SK-N-SH treated with all-trans-retinoic acid at 6 μM for 48 hours (cell line): ENCODE measurements at regions not wholly inside any gene's neighbourhood (a gene's known extent, or its start where the extent isn't known, plus 50 kb on each side); places are given as distances from the start of the nearest gene placed in this dataset.

Experiments used
- ATAC-seq: fragments of 200-7000 bp; cut with Tn5 transposase; 3 replicates; pipeline ENCODE4 v1.9.1; 2020; ENCODE audit warnings: mild to moderate bottlenecking, moderate library complexity
- ARNTL ChIP-seq: fragments of 450-650 bp; formaldehyde crosslinking; IDR thresholded peaks from 2 replicates; pipeline ENCODE4 v1.5.0; 2020; ENCODE audit warnings: low read depth, mild to moderate bottlenecking, moderate library complexity, borderline replicate concordance
- BACH2 ChIP-seq: fragments of 250-450 bp; sonication (Bioruptor Pico); IDR thresholded peaks from 2 replicates; pipeline ENCODE4 v1.9.0; 2021; ENCODE audit warnings: mild to moderate bottlenecking, borderline replicate concordance
- CSDC2 ChIP-seq: fragments of 250-450 bp; sonication (Bioruptor Pico); IDR thresholded peaks from 2 replicates; pipeline ENCODE4 v1.5.0; 2020; ENCODE audit warnings: mild to moderate bottlenecking, moderate library complexity
- CSRNP3 ChIP-seq: fragments of 250-450 bp; sonication (Bioruptor Pico); IDR thresholded peaks from 2 replicates; pipeline ENCODE4 v1.5.1; 2021; ENCODE audit warnings: mild to moderate bottlenecking, moderate library complexity
- ESRRG ChIP-seq: fragments of 250-450 bp; sonication (Bioruptor Pico); IDR thresholded peaks from 2 replicates; pipeline ENCODE4 v1.6.1; 2021; ENCODE audit warnings: mild to moderate bottlenecking
- GLIS3 ChIP-seq: fragments of 250-450 bp; sonication (Bioruptor Pico); IDR thresholded peaks from 2 replicates; pipeline ENCODE4 v1.5.0; 2020; ENCODE audit warnings: mild to moderate bottlenecking, moderate library complexity
- ISL1 ChIP-seq: fragments of 250-450 bp; sonication (Bioruptor Pico); IDR thresholded peaks from 2 replicates; pipeline ENCODE4 v2.1.2; 2022; ENCODE audit warnings: mild to moderate bottlenecking, moderate library complexity
- OSR1 ChIP-seq: fragments of 250-450 bp; sonication (Bioruptor Pico); IDR thresholded peaks from 2 replicates; pipeline ENCODE4 v1.8.0; 2022; ENCODE audit warnings: moderate library complexity, mild to moderate bottlenecking, inconsistent platforms
- PATZ1 ChIP-seq: fragments of 250-450 bp; sonication (Bioruptor Pico); IDR thresholded peaks from 2 replicates; pipeline ENCODE4 v1.8.0; 2020; ENCODE audit warnings: mild to moderate bottlenecking, moderate library complexity, borderline replicate concordance
- TOX ChIP-seq: fragments of 250-450 bp; sonication (Bioruptor Pico); IDR thresholded peaks from 2 replicates; pipeline ENCODE4 v1.8.0; 2021; ENCODE audit warnings: mild to moderate bottlenecking, moderate library complexity, borderline replicate concordance
- ZFP30 ChIP-seq: fragments of 450-650 bp; formaldehyde crosslinking; IDR thresholded peaks from 2 replicates; pipeline ENCODE4 v1.5.0; 2022; ENCODE audit warnings: mild to moderate bottlenecking, moderate library complexity
- ZNF565 ChIP-seq: fragments of 450-650 bp; formaldehyde crosslinking; conservative IDR thresholded peaks from 2 replicates; pipeline ENCODE4 v1.5.0; 2020; ENCODE audit warnings: low read depth, mild to moderate bottlenecking, moderate library complexity
- ZNF8 ChIP-seq: fragments of 450-650 bp; formaldehyde crosslinking; IDR thresholded peaks from 2 replicates; pipeline ENCODE4 v1.5.0; 2020; ENCODE audit warnings: mild to moderate bottlenecking, moderate library complexity
- TF ChIP-seq, protein P1 (sequence below): fragments of 250-450 bp; sonication (Bioruptor Pico); IDR thresholded peaks from 2 replicates; pipeline ENCODE4 v1.8.0; 2021; ENCODE audit warnings: low read depth, mild to moderate bottlenecking, moderate library complexity, borderline replicate concordance

- TF ChIP-seq GLIS3 (CRISPR knock-in tag) (no peak), BACH2 (no peak), TOX (CRISPR knock-in tag) (no peak), ZFP30 (CRISPR knock-in tag) (no peak), ESRRG (CRISPR knock-in tag) (no peak), CSRNP3 (no peak), ZNF565 (CRISPR knock-in tag) (no peak)
- peak; percentile 47 for ATAC-seq
These were observed 58.0 kb upstream of the GSE1 start for GRCh38 chr16:85554889-85555718.

- peak; percentile 58; the same call in 1 of the 2 replicates for TF ChIP-seq PATZ1 (CRISPR knock-in tag)
- TF ChIP-seq OSR1 (CRISPR knock-in tag), result no peak
- no peak for ATAC-seq
These were observed 57.2 kb upstream of the GSE1 start for GRCh38 chr16:85555719-85556455.

GRCh38 chr16:85556456-85557082, 56.6 kb upstream of the GSE1 start:
- ATAC-seq, result peak; percentile 2; the same call in 1 of the 3 replicates
- TF ChIP-seq PATZ1 (CRISPR knock-in tag) (peak; percentile 42; the same call in 1 of the 2 replicates), OSR1 (CRISPR knock-in tag) (no peak), ARNTL (no peak), BACH2 (no peak), ZNF8 (CRISPR knock-in tag) (no peak)
- TF ChIP-seq, protein P1, sequence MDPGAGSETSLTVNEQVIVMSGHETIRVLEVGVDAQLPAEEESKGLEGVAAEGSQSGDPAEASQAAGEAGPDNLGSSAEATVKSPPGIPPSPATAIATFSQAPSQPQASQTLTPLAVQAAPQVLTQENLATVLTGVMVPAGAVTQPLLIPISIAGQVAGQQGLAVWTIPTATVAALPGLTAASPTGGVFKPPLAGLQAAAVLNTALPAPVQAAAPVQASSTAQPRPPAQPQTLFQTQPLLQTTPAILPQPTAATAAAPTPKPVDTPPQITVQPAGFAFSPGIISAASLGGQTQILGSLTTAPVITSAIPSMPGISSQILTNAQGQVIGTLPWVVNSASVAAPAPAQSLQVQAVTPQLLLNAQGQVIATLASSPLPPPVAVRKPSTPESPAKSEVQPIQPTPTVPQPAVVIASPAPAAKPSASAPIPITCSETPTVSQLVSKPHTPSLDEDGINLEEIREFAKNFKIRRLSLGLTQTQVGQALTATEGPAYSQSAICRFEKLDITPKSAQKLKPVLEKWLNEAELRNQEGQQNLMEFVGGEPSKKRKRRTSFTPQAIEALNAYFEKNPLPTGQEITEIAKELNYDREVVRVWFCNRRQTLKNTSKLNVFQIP (CRISPR knock-in tag), result no peak
- TF ChIP-seq, all 23 proteins: peak for 1

DNA sequence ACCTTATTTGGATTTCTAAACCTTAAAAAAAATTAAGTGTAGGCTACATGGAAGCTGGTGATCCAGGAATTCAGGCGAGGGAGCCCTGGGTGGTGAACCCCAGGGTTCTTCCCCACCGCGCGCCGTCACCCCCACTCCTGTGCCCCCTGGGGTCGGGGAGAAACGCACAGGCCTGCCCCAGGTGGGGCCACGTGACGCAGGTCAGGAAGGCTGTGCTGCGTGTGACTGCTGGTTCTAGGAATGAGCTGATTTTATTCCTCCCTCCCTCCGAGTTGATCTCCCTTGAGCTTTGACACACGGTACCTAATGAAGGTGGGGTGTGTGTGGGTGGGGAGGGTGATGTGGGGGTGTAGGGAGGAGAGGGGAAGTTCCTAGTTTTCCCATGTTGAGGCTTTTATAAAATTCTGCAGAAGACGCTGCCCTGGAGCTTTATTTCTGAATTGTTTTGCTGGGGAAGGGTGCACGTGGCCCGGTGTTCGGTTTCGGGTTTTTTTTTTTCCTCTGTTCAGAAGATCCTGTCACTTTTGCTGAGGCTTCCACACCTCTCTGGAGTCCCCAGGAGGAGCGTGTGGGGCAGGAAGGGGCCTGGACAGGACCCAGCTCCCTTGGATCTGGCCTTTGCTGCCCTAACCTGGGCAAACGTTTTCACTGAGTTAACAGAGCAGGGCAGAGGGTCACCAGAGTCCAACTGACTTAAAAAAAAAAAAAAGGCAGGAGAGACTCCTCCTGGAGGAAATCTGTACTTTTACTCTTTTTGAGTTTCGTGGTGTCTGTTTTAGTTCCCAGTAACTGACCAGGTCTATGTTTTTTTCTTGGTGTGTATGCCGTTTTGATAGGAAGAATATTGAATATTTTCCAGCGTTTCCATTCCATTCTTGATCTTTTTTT, 55.8 kb upstream of the GSE1 start:
- TF ChIP-seq ISL1 (CRISPR knock-in tag) (no peak), TOX (CRISPR knock-in tag) (no peak), CSDC2 (CRISPR knock-in tag) (no peak)
- TF ChIP-seq, protein P1 (CRISPR knock-in tag), result no peak
- peak; percentile 8; the same call in 2 of the 3 replicates for ATAC-seq
